NT2/D1 (cell line): ENCODE measurements at regions not wholly inside any gene's neighbourhood (a gene's known extent, or its start where the extent isn't known, plus 50 kb on each side); places are given as distances from the start of the nearest gene placed in this dataset.

Experiments
- DNase-seq: peaks from one replicate; pipeline ENCODE4 v3.0.0-alpha.2; 2011; ENCODE audit warnings: low read depth, low spot score
- H3K27me3 ChIP-seq: 2 replicates; pipeline ENCODE4 v1.6.0; 2011; ENCODE audit warnings: mild to moderate bottlenecking; ENCODE audit not compliant: insufficient read length, insufficient read depth
- H3K36me3 ChIP-seq: 2 replicates; pipeline ENCODE4 v1.6.1; 2011; ENCODE audit warnings: mild to moderate bottlenecking, low read length, mixed read lengths; ENCODE audit not compliant: insufficient read depth, insufficient read length
- H3K4me1 ChIP-seq: 2 replicates; pipeline ENCODE4 v1.5.1; 2011; ENCODE audit not compliant: insufficient read depth, insufficient read length
- H3K4me3 ChIP-seq: 2 replicates; pipeline ENCODE4 v1.5.1; 2011; ENCODE audit warnings: low read depth; ENCODE audit not compliant: insufficient read length
- H3K9ac ChIP-seq: 2 replicates; pipeline ENCODE4 v1.6.0; 2011; ENCODE audit warnings: low read depth; ENCODE audit not compliant: insufficient read length
- H3K9me3 ChIP-seq: 2 replicates; pipeline ENCODE4 v1.5.1; 2011; ENCODE audit warnings: mild to moderate bottlenecking, low read length; ENCODE audit not compliant: insufficient read depth
- SUZ12 ChIP-seq: IDR thresholded peaks from 2 replicates; pipeline ENCODE4 v1.6.1; 2011; ENCODE audit not compliant: insufficient read length, insufficient read depth; ENCODE audit errors: extremely low read depth
- YY1 ChIP-seq: IDR thresholded peaks from 2 replicates; pipeline ENCODE4 v1.6.1; 2011; ENCODE audit not compliant: insufficient read length, insufficient read depth
- ZNF274 ChIP-seq: IDR thresholded peaks from 2 replicates; pipeline ENCODE4 v1.6.1; 2011; ENCODE audit warnings: mild to moderate bottlenecking, low read depth, low read length

DNA sequence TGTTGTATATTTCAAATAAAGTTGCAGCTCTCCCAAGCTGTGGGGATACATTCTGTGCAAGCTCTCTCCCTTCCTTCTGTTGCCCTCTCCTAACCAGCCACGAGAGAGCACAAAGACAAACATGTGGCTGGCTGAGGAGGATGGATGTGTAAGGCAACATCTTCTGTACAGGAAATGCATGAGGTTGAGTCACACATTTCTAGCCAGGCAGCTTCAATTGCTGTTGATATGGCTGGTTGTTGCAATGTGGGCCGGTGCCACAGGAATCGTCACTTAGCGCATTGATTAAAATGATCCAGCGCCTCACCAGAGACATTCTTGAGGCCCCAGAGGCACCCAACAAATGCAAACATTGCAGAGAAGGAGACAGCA is 207.1 kb downstream of the ICE1 start:
- Histone ChIP-seq H3K4me3 (no peak overlapping the region), H3K27me3 (no peaks in the 10 kb centered on the region), H3K9ac (no peak overlapping the region), H3K36me3 (no peaks in the 10 kb centered on the region), H3K4me1 (no peaks in the 10 kb centered on the region), H3K9me3 (peaks cover 3% of the 10 kb centered on the region; the same call in 1 of the 2 replicates)
- no peak for DNase-seq
- TF ChIP-seq SUZ12 (no peak), YY1 (no peak), ZNF274 (no peak)

DNA sequence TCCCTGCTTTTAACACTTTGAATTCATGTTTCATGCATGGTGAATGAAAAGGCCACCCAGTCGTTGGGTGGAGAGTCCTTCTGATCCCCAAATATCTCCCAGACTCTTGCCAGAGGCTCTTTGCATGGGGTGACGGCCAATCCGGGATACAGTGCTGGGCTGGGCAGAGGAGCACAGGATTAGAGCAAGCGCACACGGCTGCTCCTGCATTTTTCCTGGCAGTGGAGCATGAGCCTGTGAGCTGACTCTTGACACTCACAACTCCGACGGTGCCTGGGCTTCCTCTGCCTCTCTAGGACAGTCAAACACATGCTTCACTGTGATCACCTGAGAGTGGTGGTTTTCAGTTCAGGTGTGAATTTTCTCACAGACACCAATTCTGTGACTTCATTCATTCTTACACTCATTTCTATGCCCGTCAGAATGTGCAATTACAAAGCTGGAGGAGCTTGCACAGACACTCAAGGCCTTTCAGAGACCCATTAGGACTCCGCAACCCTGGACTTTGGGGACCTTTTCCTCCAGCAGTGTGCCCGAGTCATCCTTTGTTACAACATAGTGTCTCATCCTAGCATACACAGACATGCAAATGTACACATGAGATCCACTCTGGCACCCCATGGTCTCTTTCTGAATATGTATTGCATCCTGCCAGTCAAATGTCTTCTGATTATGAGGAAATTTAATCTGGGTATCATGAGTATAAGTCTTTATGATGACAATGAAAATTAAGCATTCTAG is 206.6 kb downstream of the ICE1 start:
- Histone ChIP-seq H3K9ac (no peak overlapping the region), H3K4me3 (no peak overlapping the region), H3K4me1 (no peaks in the 10 kb centered on the region), H3K27me3 (no peaks in the 10 kb centered on the region), H3K36me3 (no peaks in the 10 kb centered on the region), H3K9me3 (peaks cover 5% of the 10 kb centered on the region; the same call in 1 of the 2 replicates)
- no peak for DNase-seq
- TF ChIP-seq YY1: no peak
- TF ChIP-seq ZNF274: no peak
- TF ChIP-seq SUZ12: no peak

DNA sequence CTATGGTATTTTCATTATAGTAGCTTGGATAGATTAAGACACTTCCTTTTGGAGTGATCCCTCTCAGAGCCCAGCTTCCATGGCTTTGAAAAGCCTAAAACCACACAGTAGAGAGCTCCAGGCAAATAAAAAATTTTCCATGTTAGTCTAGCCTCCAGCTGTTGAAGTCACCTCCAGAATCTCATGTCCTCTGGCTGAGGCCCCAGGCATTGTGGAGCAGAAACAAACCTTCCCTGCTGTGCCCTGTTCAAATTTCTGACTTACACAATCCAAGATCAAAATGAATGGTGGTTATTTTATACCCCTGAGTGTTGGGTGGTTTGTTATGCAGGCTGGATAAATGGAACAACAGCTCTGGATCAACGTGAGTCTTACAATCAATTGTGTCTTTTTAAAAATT is 203.9 kb downstream of the ICE1 start:
- peaks cover 23% of the 10 kb centered on the region for H3K9me3 ChIP-seq
- H3K4me3 ChIP-seq: no peak overlapping the region
- no peaks in the 10 kb centered on the region for H3K4me1 ChIP-seq

DNA sequence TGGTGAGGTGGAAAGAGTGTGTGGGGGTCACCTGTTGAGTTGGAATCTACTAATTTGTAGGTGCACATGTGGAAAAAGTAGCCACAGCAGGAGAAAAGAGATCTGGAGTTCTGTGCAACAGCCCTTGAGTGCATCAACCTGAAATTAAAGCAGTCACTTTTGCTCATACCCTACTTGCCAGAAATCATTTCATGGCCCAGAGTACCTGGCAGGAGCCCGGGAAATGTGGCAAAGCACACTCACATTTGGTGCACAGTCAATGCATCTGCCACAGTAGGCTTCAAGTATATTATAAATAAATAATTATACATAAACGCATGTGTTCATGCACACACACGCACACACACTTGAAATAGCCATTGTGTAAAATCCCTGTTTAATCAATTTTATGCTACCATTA is 203.0 kb downstream of the ICE1 start:
- no peak for DNase-seq
- Histone ChIP-seq H3K9ac (no peak overlapping the region), H3K4me3 (no peak overlapping the region), H3K9me3 (peaks cover 28% of the 10 kb centered on the region), H3K4me1 (no peaks in the 10 kb centered on the region), H3K36me3 (no peaks in the 10 kb centered on the region), H3K27me3 (no peaks in the 10 kb centered on the region)
- TF ChIP-seq YY1 (no peak), SUZ12 (no peak), ZNF274 (no peak)

More for the DNA sequence above, 203.9 kb downstream of the ICE1 start:
- Histone ChIP-seq H3K36me3 (no peaks in the 10 kb centered on the region), H3K9ac (no peak overlapping the region), H3K27me3 (no peaks in the 10 kb centered on the region)
- no peak for DNase-seq
- TF ChIP-seq ZNF274 (no peak), YY1 (no peak), SUZ12 (no peak)

DNA sequence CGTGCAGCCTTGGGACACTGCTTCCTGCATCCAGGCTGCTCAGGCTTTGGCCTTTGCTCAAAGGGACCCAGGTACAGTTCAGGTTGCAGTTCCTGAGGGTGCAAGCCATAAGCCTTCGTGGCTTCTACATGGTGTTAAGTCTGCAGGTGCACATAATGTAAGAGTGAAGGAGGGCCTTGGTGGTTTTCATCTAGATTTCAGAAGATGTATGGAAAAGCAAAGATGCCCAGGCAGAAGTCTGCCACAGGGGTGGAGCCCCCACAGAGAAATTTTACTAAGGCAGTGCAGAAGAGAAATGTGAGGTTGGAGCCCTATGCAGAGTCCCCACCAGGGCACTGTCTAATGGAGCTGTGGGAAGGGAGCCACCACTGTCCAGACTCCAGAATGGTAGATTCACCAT is 200.9 kb downstream of the ICE1 start:
- Histone ChIP-seq H3K4me1 (no peaks in the 10 kb centered on the region), H3K9me3 (peaks cover 28% of the 10 kb centered on the region), H3K4me3 (no peak overlapping the region), H3K27me3 (no peaks in the 10 kb centered on the region), H3K9ac (no peak overlapping the region), H3K36me3 (no peaks in the 10 kb centered on the region)
- TF ChIP-seq YY1 (no peak), SUZ12 (no peak), ZNF274 (no peak)
- DNase-seq: no peak

DNA sequence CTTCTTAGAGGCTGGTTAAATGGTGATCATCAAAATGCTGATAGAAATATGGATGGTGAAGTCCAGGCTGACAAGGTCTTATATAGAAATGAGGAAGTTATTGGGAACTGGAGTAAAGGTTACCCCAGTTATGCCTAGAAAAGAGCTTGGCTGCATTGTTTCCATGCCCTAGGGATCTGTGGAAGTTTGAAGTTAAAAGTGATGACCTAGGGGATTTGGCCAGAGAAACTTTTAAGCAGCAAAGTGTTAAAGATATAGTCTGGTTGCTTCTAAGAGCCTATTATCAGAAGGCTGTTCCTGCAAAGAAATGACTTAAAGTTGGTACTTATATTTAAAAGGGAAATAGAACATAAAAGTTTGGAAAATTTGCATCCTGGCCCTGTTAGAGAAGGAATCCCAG is 200.3 kb downstream of the ICE1 start:
- Histone ChIP-seq H3K9ac (no peak overlapping the region), H3K4me1 (no peaks in the 10 kb centered on the region), H3K4me3 (no peak overlapping the region), H3K36me3 (no peaks in the 10 kb centered on the region), H3K9me3 (peaks cover 28% of the 10 kb centered on the region), H3K27me3 (no peaks in the 10 kb centered on the region)
- no peak for DNase-seq
- no peak for TF ChIP-seq ZNF274
- TF ChIP-seq SUZ12: no peak
- no peak for TF ChIP-seq YY1

DNA sequence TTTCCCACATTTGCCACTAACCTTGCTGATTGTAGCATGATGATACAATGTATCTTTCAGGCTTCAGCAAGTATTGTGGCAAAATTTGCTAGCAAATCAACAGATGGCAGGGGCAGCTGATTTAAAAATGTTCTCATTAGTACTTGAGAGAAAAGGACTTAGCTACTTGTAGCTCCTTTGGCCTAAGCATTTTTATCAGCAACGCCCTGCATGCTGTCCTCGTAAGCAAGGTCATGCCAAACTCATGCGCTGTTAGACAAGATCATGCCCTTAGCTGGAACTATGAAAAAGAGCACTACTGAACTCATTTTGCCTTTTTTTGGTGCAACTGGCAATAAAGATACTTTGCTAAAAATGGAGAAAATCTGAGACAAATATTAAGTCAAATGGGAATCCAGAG is 197.1 kb downstream of the ICE1 start:
- H3K4me1 ChIP-seq: no peaks in the 10 kb centered on the region
- H3K27me3 ChIP-seq: no peaks in the 10 kb centered on the region
- peaks cover 28% of the 10 kb centered on the region for H3K9me3 ChIP-seq
- no peak for TF ChIP-seq SUZ12
- no peak for TF ChIP-seq ZNF274
- TF ChIP-seq YY1: no peak
- no peak overlapping the region for H3K9ac ChIP-seq
- H3K36me3 ChIP-seq: no peaks in the 10 kb centered on the region
- no peak for DNase-seq
- H3K4me3 ChIP-seq: no peak overlapping the region
